Activated T-cell treated with anti-CD3 and anti-CD28 coated beads, Interleukin-2, amount 50 U/mL, for 72 hours (primary cell): ENCODE measurements at regions not wholly inside any gene's neighbourhood (a gene's known extent, or its start where the extent isn't known, plus 50 kb on each side); places are given as distances from the start of the nearest gene placed in this dataset.

Experiments
- ATAC-seq, 2 donors: fragments of 150-1000 bp; cut with Tn5 transposase; replicated peaks in 1 of 2; 2 replicates each; pipeline ENCODE4 v1.10.0; 2021; ENCODE audit warnings: moderate library complexity in 2 of 2, mild to moderate bottlenecking in 1 of 2
- DNase-seq, 2 donors: peaks; one replicate each; pipeline ENCODE4 v3.0.0; 2021 to 2022; ENCODE audit warnings: mixed read lengths in 1 of 2
- H3K27ac Mint-ChIP-seq: one replicate; pipeline ENCODE4 v1.8.0; 2022; ENCODE audit warnings: mild to moderate bottlenecking, moderate library complexity, mixed read lengths
- H3K27me3 Mint-ChIP-seq: one replicate; pipeline ENCODE4 v1.8.0; 2022; ENCODE audit warnings: low read depth, mixed read lengths
- H3K36me3 Mint-ChIP-seq, 2 donors: one replicate each; pipeline ENCODE4 v1.8.0; 2022; ENCODE audit warnings: mixed read lengths in 2 of 2, mild to moderate bottlenecking in 1 of 2; ENCODE audit not compliant: insufficient read depth in 2 of 2
- H3K4me1 Mint-ChIP-seq: one replicate; pipeline ENCODE4 v1.8.0; 2022; ENCODE audit warnings: low read depth, mixed read lengths
- H3K4me3 Mint-ChIP-seq, 2 donors: one replicate each; pipeline ENCODE4 v1.8.0; 2022; ENCODE audit warnings: mild to moderate bottlenecking in 2 of 2, mixed read lengths in 2 of 2, moderate library complexity in 2 of 2
- H3K9me3 Mint-ChIP-seq, 2 donors: one replicate each; pipeline ENCODE4 v1.8.0; 2022; ENCODE audit warnings: mixed read lengths in 2 of 2

DNA sequence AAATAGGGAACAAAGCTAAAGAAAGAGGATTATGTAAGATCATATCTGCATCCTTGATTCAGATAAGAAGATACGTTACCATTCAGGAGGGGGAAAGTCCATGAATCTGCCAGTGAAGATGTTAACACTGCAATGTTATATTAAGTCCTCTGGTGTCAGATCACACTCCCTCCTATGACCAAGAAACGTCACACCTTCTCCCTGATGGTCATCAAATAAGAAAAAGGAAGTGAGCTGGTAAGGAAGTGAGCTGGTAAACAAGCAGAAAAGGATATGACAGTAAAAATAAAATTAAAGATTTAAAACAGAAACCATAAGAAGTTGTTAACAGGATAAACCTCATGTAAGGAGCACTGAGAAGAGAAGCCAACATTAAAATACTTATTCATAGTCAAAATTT lies 340.2 kb downstream of the SEC23A start:
- Mint-ChIP-seq H3K36me3 (no peaks in the 10 kb centered on the region), H3K4me3 (no peak overlapping the region), H3K4me1 (no peaks in the 10 kb centered on the region), H3K27me3 (no peaks in the 10 kb centered on the region), H3K27ac (no peak overlapping the region), H3K9me3 (peaks cover 0 to 3% of the 10 kb centered on the region in 2 donors)
- DNase-seq = no peak
- no peak for ATAC-seq

DNA sequence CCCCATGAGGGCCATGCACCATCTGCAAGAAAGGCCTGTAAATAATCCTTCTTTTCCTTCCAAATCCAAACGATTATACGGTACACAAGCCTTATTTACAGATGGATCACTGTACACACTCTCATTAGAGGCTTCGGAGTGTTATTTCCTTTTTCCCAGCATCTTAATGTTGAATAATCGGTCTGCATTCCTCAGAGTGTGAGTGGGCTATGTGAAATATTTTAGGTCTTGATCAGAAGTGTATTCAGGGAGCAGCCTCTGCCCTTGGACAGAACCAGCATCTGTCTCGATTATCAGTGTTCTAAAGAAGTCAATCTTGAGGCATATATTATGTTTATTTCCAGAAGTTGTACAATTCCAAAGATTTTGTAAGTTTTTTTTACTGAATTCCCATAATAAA lies 340.6 kb downstream of the SEC23A start:
- H3K9me3 Mint-ChIP-seq = peaks cover 0 to 3% of the 10 kb centered on the region in 2 donors
- H3K27me3 Mint-ChIP-seq = no peaks in the 10 kb centered on the region
- no peak overlapping the region for H3K4me3 Mint-ChIP-seq
- DNase-seq (no peak), ATAC-seq (no peak)
- H3K27ac Mint-ChIP-seq = no peak overlapping the region
- no peaks in the 10 kb centered on the region for H3K4me1 Mint-ChIP-seq
- H3K36me3 Mint-ChIP-seq = no peaks in the 10 kb centered on the region

DNA sequence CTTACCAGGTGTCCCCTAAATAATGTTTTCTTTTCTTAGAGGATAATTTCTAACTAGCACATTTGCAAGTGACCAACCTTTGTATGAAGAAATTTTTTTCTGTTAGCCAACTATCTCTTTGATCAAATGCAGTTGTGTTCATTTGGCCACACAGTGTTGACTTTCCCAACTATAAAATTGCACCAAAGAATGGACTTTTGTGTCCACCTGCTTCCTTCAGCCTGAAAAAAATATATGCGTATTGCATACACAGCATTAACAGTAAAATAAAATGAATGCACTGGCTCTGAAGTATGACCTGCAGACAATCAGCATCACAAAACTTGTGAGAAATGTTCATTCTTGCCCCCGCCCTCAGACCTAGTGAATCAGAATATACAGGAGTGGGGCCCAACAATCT lies 342.0 kb downstream of the SEC23A start:
- Mint-ChIP-seq H3K4me1 (no peaks in the 10 kb centered on the region), H3K4me3 (no peak overlapping the region), H3K27ac (no peak overlapping the region), H3K27me3 (no peaks in the 10 kb centered on the region), H3K36me3 (no peaks in the 10 kb centered on the region), H3K9me3 (peaks cover 0 to 3% of the 10 kb centered on the region in 2 donors)
- ATAC-seq (no peak), DNase-seq (no peak)

GRCh38 chr14:38758661-38759060 lies 344.4 kb downstream of the SEC23A start:
- Mint-ChIP-seq H3K9me3 (no peaks in the 10 kb centered on the region), H3K4me1 (no peaks in the 10 kb centered on the region), H3K36me3 (no peaks in the 10 kb centered on the region), H3K4me3 (no peak overlapping the region), H3K27ac (no peak overlapping the region), H3K27me3 (no peaks in the 10 kb centered on the region)
- ATAC-seq (no peak), DNase-seq (no peak)

GRCh38 chr14:38755036-38755435 lies 348.0 kb downstream of the SEC23A start:
- H3K27me3 Mint-ChIP-seq = no peaks in the 10 kb centered on the region
- no peaks in the 10 kb centered on the region for H3K36me3 Mint-ChIP-seq
- no peaks in the 10 kb centered on the region for H3K9me3 Mint-ChIP-seq
- DNase-seq (no peak), ATAC-seq (no peak)
- no peak overlapping the region for H3K4me3 Mint-ChIP-seq
- no peaks in the 10 kb centered on the region for H3K4me1 Mint-ChIP-seq
- no peak overlapping the region for H3K27ac Mint-ChIP-seq

DNA sequence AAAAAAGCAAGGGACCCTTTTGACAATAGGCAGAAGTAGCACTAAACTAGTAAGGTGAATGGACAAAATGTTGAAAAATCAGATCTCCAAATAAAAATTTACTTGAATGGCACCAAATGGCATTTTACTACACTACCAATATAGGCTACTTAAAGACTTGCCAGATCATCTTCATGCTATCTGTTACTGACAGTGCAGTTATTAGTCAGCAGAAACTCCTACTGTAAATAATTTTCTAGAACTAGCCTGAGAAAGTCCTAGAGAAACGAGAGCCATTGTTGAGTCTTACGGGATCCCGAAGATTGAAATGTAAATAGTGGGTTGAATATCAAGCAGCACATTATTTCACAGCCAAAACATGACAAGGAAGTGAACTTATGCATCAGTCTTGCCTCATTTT lies 350.3 kb downstream of the SEC23A start:
- H3K4me1 Mint-ChIP-seq = no peaks in the 10 kb centered on the region
- H3K4me3 Mint-ChIP-seq = no peak overlapping the region
- ATAC-seq = no peak
- DNase-seq = no peak
- no peaks in the 10 kb centered on the region for H3K27me3 Mint-ChIP-seq
- no peaks in the 10 kb centered on the region for H3K36me3 Mint-ChIP-seq
- peaks cover 0 to 2% of the 10 kb centered on the region in 2 donors for H3K9me3 Mint-ChIP-seq
- H3K27ac Mint-ChIP-seq = no peak overlapping the region

GRCh38 chr14:38752341-38752740 lies 350.7 kb downstream of the SEC23A start:
- Mint-ChIP-seq H3K27me3 (no peaks in the 10 kb centered on the region), H3K36me3 (no peaks in the 10 kb centered on the region), H3K9me3 (peaks cover 0 to 2% of the 10 kb centered on the region in 2 donors), H3K27ac (no peak overlapping the region), H3K4me1 (no peaks in the 10 kb centered on the region), H3K4me3 (no peak overlapping the region)
- no peak for ATAC-seq
- no peak for DNase-seq

DNA sequence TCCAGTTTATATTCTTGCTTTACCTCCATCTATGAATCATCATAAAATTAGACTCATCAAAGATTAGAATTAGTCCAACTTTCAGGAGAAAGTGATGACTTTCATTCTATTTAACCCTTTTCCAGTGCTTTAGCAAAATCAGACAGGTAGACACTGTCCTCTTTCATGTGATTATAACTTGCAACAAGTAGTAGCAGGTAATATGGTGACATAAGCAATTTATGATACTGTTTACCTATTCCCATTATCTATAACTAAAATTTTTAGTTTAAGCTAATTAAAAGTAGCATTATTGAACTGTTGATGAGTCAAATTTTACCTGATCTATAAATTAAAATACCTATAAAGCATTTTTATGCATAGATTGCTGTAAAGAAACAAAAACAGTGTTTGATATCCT lies 351.6 kb downstream of the SEC23A start:
- H3K27ac Mint-ChIP-seq = no peak overlapping the region
- H3K4me3 Mint-ChIP-seq = no peak overlapping the region
- no peak for ATAC-seq
- H3K36me3 Mint-ChIP-seq = no peaks in the 10 kb centered on the region
- no peak for DNase-seq
- peaks cover 0 to 2% of the 10 kb centered on the region in 2 donors for H3K9me3 Mint-ChIP-seq
- H3K4me1 Mint-ChIP-seq = no peaks in the 10 kb centered on the region
- no peaks in the 10 kb centered on the region for H3K27me3 Mint-ChIP-seq

- Mint-ChIP-seq H3K27ac (no peak overlapping the region), H3K36me3 (no peaks in the 10 kb centered on the region), H3K9me3 (peaks cover 0 to 2% of the 10 kb centered on the region in 2 donors), H3K27me3 (no peaks in the 10 kb centered on the region), H3K4me1 (no peaks in the 10 kb centered on the region), H3K4me3 (no peak overlapping the region)
- DNase-seq (no peak), ATAC-seq (no peak)
Measured at GRCh38 chr14:38749936-38750335, 353.1 kb downstream of the SEC23A start.

GRCh38 chr14:38745861-38746260 lies 357.2 kb downstream of the SEC23A start:
- ATAC-seq = no peak
- Mint-ChIP-seq H3K27ac (no peak overlapping the region), H3K9me3 (peaks cover 0 to 2% of the 10 kb centered on the region in 2 donors), H3K4me1 (no peaks in the 10 kb centered on the region), H3K27me3 (no peaks in the 10 kb centered on the region), H3K4me3 (no peak overlapping the region), H3K36me3 (no peaks in the 10 kb centered on the region)
- no peak for DNase-seq

DNA sequence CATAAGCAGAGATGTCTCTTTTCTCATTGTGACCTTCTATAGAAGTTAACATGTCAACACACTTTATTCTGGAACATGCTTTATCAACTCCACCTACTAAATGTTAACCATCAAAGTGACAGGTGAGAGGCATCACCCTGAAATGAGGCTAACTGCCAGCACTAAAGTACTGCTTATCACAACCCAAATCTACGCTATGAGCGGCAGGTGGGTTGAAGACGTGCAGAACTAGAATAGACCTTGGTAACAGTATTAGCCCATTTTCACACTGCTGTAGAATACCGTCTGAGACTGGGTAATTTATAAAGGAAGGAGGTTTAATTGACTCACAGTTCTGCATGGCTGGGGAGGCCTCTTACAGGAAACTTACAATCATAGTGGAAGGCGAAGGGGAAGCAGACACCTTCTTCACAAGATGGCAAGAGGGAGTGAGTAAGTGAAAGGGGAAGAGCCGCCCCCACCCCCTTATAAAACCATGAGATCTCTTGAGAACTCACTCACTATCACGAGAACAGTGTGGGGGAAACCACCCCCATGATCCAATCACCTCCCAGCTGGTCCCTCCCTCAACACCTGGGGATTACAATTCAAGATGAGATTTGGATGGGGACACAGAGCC lies 359.0 kb downstream of the SEC23A start:
- Mint-ChIP-seq H3K27ac (no peak overlapping the region), H3K4me3 (no peak overlapping the region), H3K36me3 (no peaks in the 10 kb centered on the region), H3K9me3 (peaks cover 0 to 2% of the 10 kb centered on the region in 2 donors), H3K27me3 (no peaks in the 10 kb centered on the region), H3K4me1 (no peaks in the 10 kb centered on the region)
- DNase-seq (no peak), ATAC-seq (no peak)

- no peak for DNase-seq
- no peaks in the 10 kb centered on the region for H3K36me3 Mint-ChIP-seq
- no peaks in the 10 kb centered on the region for H3K27me3 Mint-ChIP-seq
- no peak overlapping the region for H3K27ac Mint-ChIP-seq
- H3K4me1 Mint-ChIP-seq = no peaks in the 10 kb centered on the region
- no peak for ATAC-seq
- no peak overlapping the region for H3K4me3 Mint-ChIP-seq
- H3K9me3 Mint-ChIP-seq = peaks cover 0 to 2% of the 10 kb centered on the region in 2 donors
Measured at GRCh38 chr14:38737686-38738407, 365.2 kb downstream of the SEC23A start.

DNA sequence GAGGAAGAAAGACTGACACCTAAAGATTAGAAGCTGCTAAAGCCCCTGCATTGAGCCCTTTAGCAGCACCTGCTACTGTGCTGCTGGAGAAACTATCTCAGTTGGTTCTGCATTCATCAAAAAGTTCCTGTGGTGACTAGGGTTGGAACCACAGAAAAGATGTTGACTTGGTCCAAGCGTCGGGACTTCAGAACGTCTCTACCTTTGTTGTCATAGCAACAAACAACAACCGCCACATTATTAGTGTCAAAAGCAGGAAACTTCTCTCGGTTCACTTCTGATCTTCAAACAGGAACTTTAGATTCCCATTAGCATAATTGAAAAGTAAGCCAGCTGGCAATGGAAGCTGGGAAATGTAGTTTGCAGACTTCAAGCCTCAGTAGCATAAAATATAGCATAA lies 368.0 kb downstream of the SEC23A start:
- Mint-ChIP-seq H3K36me3 (no peaks in the 10 kb centered on the region), H3K4me1 (no peaks in the 10 kb centered on the region), H3K4me3 (no peak overlapping the region)

GRCh38 chr14:38731962-38732361 lies 371.1 kb downstream of the SEC23A start:
- DNase-seq (no peak), ATAC-seq (no peak)
- no peaks in the 10 kb centered on the region for H3K36me3 Mint-ChIP-seq
- H3K4me3 Mint-ChIP-seq = no peak overlapping the region
- peaks cover 0 to 2% of the 10 kb centered on the region in 2 donors for H3K9me3 Mint-ChIP-seq
- H3K4me1 Mint-ChIP-seq = no peaks in the 10 kb centered on the region
- H3K27ac Mint-ChIP-seq = no peak overlapping the region
- H3K27me3 Mint-ChIP-seq = no peaks in the 10 kb centered on the region

More for the DNA sequence above, 368.0 kb downstream of the SEC23A start:
- H3K27me3 Mint-ChIP-seq = no peaks in the 10 kb centered on the region
- peaks cover 0 to 2% of the 10 kb centered on the region in 2 donors for H3K9me3 Mint-ChIP-seq
- no peak for DNase-seq
- ATAC-seq = no peak
- H3K27ac Mint-ChIP-seq = no peak overlapping the region
